Endothelial cell of umbilical vein (primary cell): ENCODE measurements at regions not wholly inside any gene's neighbourhood (a gene's known extent, or its start where the extent isn't known, plus 50 kb on each side); places are given as distances from the start of the nearest gene placed in this dataset.

Experiments used
- BruUV-seq: library from RNA; stranded (reverse); fragments of 400-500 nt; replicated peaks from 2 replicates; lab custom pipeline; 2021; lab: Mats Ljungman, UMichigan
- CTCF ChIA-PET: fragments of 300-600, 350-600 bp; sonication (Branson Sonifier 250); formaldehyde crosslinking; loops from one replicate; lab custom pipeline; 2021; ENCODE audit warnings: antibody characterized with exemption, inconsistent platforms; lab: Charles Lee
- POLR2A ChIA-PET: fragments of 300-600, 350-600 bp; sonication (Branson Sonifier 250); formaldehyde crosslinking; loops from one replicate; lab custom pipeline; 2021; ENCODE audit warnings: antibody characterized with exemption, inconsistent platforms; lab: Charles Lee
- DNase-seq: peaks from one replicate; pipeline ENCODE4 v3.0.0-alpha.2; 2011; ENCODE audit warnings: low read depth, low spot score
- FAIRE-seq: peaks from 2 replicates; lab custom pipeline; 2011; peaks lifted over from hg19 to GRCh38; lab: Jason Lieb, UNC
- H2AFZ ChIP-seq: 2 replicates; pipeline ENCODE4 v1.6.0; 2012; ENCODE audit warnings: low read depth, low read length, control low read depth, inconsistent platforms
- H3K27ac ChIP-seq: 2 replicates; pipeline ENCODE4 v1.5.1; 2011; ENCODE audit warnings: low read depth, mild to moderate bottlenecking, control low read depth, low read length, moderate library complexity; ENCODE audit not compliant: insufficient read depth
- H3K27me3 ChIP-seq, 2 experiments: 2 replicates each; pipeline versions ENCODE4 v1.6.0 to v1.6.1; 2011; ENCODE audit warnings: low read length in 2 of 2, mixed read lengths in 1 of 2; ENCODE audit not compliant: control insufficient read depth in 2 of 2, insufficient read depth in 2 of 2
- H3K36me3 ChIP-seq, 2 experiments: 2 replicates in 1 of 2; 3 replicates in 1 of 2; pipeline ENCODE4 v1.5.1; 2011; ENCODE audit warnings: low read length in 2 of 2, mild to moderate bottlenecking in 1 of 2, moderate library complexity in 1 of 2; ENCODE audit not compliant: control insufficient read depth in 2 of 2, insufficient read depth in 2 of 2; ENCODE audit errors: extremely low read depth in 1 of 2
- H3K4me1 ChIP-seq: 3 replicates; pipeline ENCODE4 v1.5.1; 2011; ENCODE audit warnings: mild to moderate bottlenecking, low read length; ENCODE audit not compliant: control insufficient read depth, insufficient read depth; ENCODE audit errors: extremely low read depth
- H3K4me2 ChIP-seq: 2 replicates; pipeline ENCODE4 v1.6.1; 2011; ENCODE audit warnings: low read length, control low read depth, mixed read lengths; ENCODE audit not compliant: insufficient read depth
- H3K4me3 ChIP-seq, 3 experiments: fragments of 200-600 bp in 1 of 3; sonication (generic), shearing (Covaris generic) in 1 of 3; replicated peaks in 1 of 3; 2 replicates each; pipeline ENCODE4 v1.5.1; 2011 to 2016; ENCODE audit warnings: control low read depth in 3 of 3, low read length in 3 of 3, mild to moderate bottlenecking in 2 of 3, inconsistent platforms in 1 of 3, low read depth in 1 of 3, moderate library complexity in 1 of 3; ENCODE audit not compliant: insufficient read depth in 1 of 3
- H3K79me2 ChIP-seq: 2 replicates; pipeline ENCODE4 v1.6.0; 2012; ENCODE audit warnings: low read length, inconsistent platforms; ENCODE audit not compliant: control insufficient read depth, insufficient read depth
- H3K9ac ChIP-seq: replicated peaks from 2 replicates; pipeline ENCODE3; 2011; ENCODE audit warnings: low read length, control low read depth; ENCODE audit not compliant: insufficient read depth; ENCODE audit errors: extremely low read depth
- H3K9me1 ChIP-seq: replicated peaks from 3 replicates; pipeline ENCODE4 v1.6.0; 2011; ENCODE audit warnings: mild to moderate bottlenecking, low read length; ENCODE audit not compliant: control insufficient read depth, insufficient read depth; ENCODE audit errors: extremely low read depth
- H3K9me3 ChIP-seq: replicated peaks from 2 replicates; pipeline ENCODE4 v1.5.1; 2012; ENCODE audit warnings: low read length, inconsistent platforms; ENCODE audit not compliant: control insufficient read depth, insufficient read depth
- H4K20me1 ChIP-seq: replicated peaks from 2 replicates; pipeline ENCODE3; 2011; ENCODE audit warnings: mild to moderate bottlenecking, low read length; ENCODE audit not compliant: control insufficient read depth, insufficient read depth; ENCODE audit errors: extremely low read depth
- EZH2 ChIP-seq: IDR thresholded peaks from 2 replicates; pipeline ENCODE4 v1.6.1; 2012; ENCODE audit warnings: borderline replicate concordance, low read depth, mild to moderate bottlenecking, moderate library complexity, low read length, inconsistent platforms; ENCODE audit not compliant: severe bottlenecking
- FOS ChIP-seq: IDR thresholded peaks from 2 replicates; pipeline ENCODE4 v1.6.1; 2011; ENCODE audit warnings: mild to moderate bottlenecking, low read length, moderate library complexity, borderline replicate concordance; ENCODE audit not compliant: insufficient read depth
- GATA2 ChIP-seq: IDR thresholded peaks from 2 replicates; pipeline ENCODE4 v1.7.0; 2011; ENCODE audit warnings: low read depth, mild to moderate bottlenecking, moderate library complexity, mixed read lengths, low read length; ENCODE audit not compliant: insufficient read length, insufficient read depth
- MYC ChIP-seq: IDR thresholded peaks from one replicate; pipeline ENCODE4 v1.6.1; 2011; ENCODE audit warnings: mild to moderate bottlenecking, low read depth, low read length
- POLR2AphosphoS5 ChIP-seq: IDR thresholded peaks from 2 replicates; pipeline ENCODE4 v1.6.1; 2012; ENCODE audit warnings: low read depth, mild to moderate bottlenecking, control low read depth, low read length, moderate library complexity; ENCODE audit not compliant: insufficient read depth
- dilution Hi-C: fragments of 300-500 bp; cut with MboI; formaldehyde crosslinking; loops from one replicate; pipeline ENCODE4 v1.15.0; 2019; ENCODE audit warnings: low sequenced_read_pairs; ENCODE audit not compliant: extremely low pct_ligation_motif_present
- intact Hi-C: fragments of 100-400 bp; cut with micrococcal nuclease; formaldehyde crosslinking; loops from one replicate; pipeline ENCODE4 v1.10.0; 2022
- TF ChIP-seq, protein P1 (sequence below), 2 donors: IDR thresholded peaks; 1 replicate in 1 of 2; 2 replicates in 1 of 2; pipeline ENCODE4 v1.5.1; 2011; ENCODE audit warnings: low read length in 2 of 2, mild to moderate bottlenecking in 2 of 2, moderate library complexity in 2 of 2, control low read depth in 1 of 2, inconsistent platforms in 1 of 2, low read depth in 1 of 2; ENCODE audit not compliant: insufficient read depth in 1 of 2; ENCODE audit errors: extremely low read depth in 1 of 2
- TF ChIP-seq, protein P2 (sequence below): IDR thresholded peaks from 2 replicates; pipeline ENCODE4 v1.6.1; 2011; ENCODE audit not compliant: insufficient read depth, insufficient read length

DNA sequence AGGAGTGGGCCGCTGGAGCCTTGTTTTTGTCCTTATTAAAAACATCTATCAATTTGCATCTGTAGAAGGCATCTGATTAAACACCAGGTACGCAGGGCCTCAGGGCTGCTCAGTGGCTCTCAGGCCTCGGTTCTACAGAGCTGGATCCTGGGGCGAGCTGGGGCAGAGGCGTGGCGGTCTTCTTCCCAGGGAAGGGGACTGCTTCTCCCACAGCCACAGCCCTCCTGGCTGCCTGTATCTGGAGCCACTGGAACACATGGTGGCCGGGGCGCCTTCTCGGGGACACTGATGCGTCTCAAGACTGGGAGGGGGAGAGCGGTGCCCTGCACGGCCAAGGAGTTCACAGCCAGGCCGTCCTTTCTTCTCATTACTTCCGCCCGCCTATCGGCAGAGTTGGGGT lies 1178.2 kb downstream of the BRD1 start:
- DNase-seq = no peak
- intact Hi-C loops (no loop called here), dilution Hi-C loops (no loop called here)
- Histone ChIP-seq H3K9me1 (no peaks in the 10 kb centered on the region), H3K4me3 (no peak overlapping the region), H3K79me2 (no peaks in the 10 kb centered on the region), H3K4me2 (no peak overlapping the region), H3K27ac (no peak overlapping the region), H2AFZ (no peak overlapping the region), H3K27me3 (no peaks in the 10 kb centered on the region), H4K20me1 (no peaks in the 10 kb centered on the region), H3K9me3 (peaks cover 21% of the 10 kb centered on the region), H3K36me3 (no peaks in the 10 kb centered on the region), H3K4me1 (no peaks in the 10 kb centered on the region), H3K9ac (no peak overlapping the region)
- no peak for TF ChIP-seq GATA2
- TF ChIP-seq, protein P1, sequence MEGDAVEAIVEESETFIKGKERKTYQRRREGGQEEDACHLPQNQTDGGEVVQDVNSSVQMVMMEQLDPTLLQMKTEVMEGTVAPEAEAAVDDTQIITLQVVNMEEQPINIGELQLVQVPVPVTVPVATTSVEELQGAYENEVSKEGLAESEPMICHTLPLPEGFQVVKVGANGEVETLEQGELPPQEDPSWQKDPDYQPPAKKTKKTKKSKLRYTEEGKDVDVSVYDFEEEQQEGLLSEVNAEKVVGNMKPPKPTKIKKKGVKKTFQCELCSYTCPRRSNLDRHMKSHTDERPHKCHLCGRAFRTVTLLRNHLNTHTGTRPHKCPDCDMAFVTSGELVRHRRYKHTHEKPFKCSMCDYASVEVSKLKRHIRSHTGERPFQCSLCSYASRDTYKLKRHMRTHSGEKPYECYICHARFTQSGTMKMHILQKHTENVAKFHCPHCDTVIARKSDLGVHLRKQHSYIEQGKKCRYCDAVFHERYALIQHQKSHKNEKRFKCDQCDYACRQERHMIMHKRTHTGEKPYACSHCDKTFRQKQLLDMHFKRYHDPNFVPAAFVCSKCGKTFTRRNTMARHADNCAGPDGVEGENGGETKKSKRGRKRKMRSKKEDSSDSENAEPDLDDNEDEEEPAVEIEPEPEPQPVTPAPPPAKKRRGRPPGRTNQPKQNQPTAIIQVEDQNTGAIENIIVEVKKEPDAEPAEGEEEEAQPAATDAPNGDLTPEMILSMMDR (IDR thresholded peaks at IDR 0.05; ENCODE audit: extremely low read depth in 1 of 2, insufficient read depth in 1 of 2, low read depth in 1 of 2, low read length in 2 of 2) = no peak
- no peak for TF ChIP-seq POLR2AphosphoS5
- TF ChIP-seq EZH2 = no peak
- no peak for TF ChIP-seq MYC
- TF ChIP-seq, protein P2, sequence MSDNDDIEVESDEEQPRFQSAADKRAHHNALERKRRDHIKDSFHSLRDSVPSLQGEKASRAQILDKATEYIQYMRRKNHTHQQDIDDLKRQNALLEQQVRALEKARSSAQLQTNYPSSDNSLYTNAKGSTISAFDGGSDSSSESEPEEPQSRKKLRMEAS = no peak
- no peak for TF ChIP-seq FOS
- no TSS peak for BruUV-seq
- ChIA-PET CTCF (no interaction called here), POLR2A (no interaction called here)
- FAIRE-seq = no peak
